Inferior parietal cortex (tissue), 1 donor: ENCODE measurements at regions not wholly inside any gene's neighbourhood (a gene's known extent, or its start where the extent isn't known, plus 50 kb on each side); places are given as distances from the start of the nearest gene placed in this dataset.
"Not testable (repeated sequence)": the region's sequence is repeated elsewhere in the genome, so short reads cannot be mapped to it uniquely, and the experiment has no call there.

ENCODE experiments used
- DNase-seq: peaks from one replicate; pipeline ENCODE4 v3.0.0-alpha.2; 2016; ENCODE audit errors: extremely low spot score

DNA sequence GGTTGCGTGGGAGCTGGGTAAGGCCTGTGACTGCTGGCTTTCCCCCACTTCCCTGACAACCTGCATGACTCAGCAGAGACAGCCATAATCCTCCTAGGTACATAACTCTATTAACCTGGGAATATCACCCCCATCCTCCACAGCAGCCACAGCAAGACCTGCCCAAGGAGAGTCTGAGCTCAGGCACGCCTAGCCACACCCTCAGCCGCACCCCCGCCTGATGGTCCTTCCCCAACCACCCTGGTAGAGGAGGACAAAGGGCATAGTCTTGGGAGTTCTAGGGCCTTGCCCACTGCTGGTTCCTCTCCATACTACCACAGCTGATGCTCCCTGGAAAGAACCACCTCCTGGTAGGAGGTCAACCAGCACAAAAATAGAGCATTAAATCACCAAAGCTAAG, 965.4 kb downstream of the TSN start:
- DNase-seq, result not testable (repeated sequence)

DNA sequence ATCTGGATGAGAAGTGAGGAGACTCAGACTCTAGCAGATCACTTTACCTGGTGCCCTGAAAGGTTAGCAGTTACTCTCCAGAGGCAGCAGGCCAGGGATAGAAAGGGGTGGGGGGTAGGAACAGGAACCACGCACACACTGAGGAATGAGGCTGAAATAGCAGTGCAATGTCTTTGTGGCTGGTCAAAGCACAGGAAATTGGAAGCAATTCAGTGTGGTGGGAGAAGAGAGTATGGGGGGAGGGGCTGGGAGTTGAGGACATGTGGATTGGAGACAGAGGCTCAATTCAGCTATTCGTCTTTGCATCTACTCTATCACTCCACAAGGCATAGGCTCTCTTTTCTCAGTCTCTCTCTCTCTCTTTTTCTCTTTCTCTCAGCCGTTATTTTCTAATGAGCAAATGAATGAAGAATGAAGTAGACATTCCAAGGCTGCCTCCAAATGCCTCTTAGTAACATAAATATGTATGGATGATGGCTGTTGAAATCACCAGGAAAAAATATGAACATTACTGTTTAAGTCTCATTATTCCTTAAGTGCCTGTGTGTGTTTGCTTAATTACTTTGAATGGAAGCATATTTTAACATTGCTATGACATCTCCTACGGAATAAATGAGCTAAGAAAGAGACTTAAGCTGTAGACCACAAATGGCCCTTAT, 979.4 kb downstream of the TSN start:
- DNase-seq, result no peak

- no peak for DNase-seq
Observed at GRCh38 chr2:122736279-122736678, 980.8 kb downstream of the TSN start.

- DNase-seq, result no peak
Observed at GRCh38 chr2:122737429-122738077, 982.1 kb downstream of the TSN start.

- no peak for DNase-seq
Observed at GRCh38 chr2:122739732-122740593, 984.5 kb downstream of the TSN start.

DNA sequence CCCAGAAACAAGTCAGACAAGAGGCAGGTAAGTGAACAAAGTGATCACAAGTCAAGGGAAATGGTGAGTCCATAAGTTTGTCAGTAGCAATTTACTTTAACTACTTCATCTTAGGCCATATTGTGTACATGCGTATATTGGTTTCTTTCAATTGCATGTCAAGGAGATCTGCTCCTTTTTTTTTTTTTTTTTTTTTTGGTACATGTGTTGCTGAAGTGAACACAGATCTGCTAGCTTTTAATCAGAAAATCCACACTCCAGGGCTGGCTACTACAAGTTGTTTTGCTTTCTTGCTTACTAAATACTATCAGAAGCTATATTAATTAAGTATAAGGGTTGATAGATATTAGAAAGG, 985.1 kb downstream of the TSN start:
- no peak for DNase-seq

GRCh38 chr2:122741403-122741802, 986.0 kb downstream of the TSN start:
- no peak for DNase-seq

GRCh38 chr2:122743021-122743675, 987.7 kb downstream of the TSN start:
- DNase-seq, result no peak

- DNase-seq, result no peak
Observed at GRCh38 chr2:122745603-122746002, 990.2 kb downstream of the TSN start.

- DNase-seq, result no peak
Observed at GRCh38 chr2:122747670-122748069, 992.2 kb downstream of the TSN start.

- DNase-seq, result no peak
Observed at GRCh38 chr2:122748552-122749011, 993.1 kb downstream of the TSN start.

DNA sequence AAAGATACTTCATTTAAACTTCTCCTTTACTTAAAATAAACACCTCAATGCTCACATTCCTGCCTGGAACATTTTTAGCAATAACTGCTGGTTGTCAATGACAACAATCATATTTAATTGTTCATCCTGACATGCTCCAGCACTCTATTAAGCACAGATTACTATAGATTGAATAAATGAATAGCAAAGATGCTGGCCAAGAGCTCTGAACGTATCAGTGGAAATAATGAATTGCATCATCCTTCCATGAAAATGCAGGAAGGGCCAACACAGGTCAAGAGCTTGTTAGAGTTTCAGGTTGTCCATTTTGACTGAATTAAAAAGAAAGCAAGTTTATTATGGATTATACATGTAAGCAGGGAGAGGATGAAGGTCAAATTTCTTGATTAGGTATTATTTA, 994.0 kb downstream of the TSN start:
- no peak for DNase-seq

- no peak for DNase-seq
Observed at GRCh38 chr2:122750095-122750494, 994.6 kb downstream of the TSN start.

GRCh38 chr2:122750808-122751207, 995.4 kb downstream of the TSN start:
- no peak for DNase-seq

- no peak for DNase-seq
Observed at GRCh38 chr2:122753336-122753735, 997.9 kb downstream of the TSN start.

DNA sequence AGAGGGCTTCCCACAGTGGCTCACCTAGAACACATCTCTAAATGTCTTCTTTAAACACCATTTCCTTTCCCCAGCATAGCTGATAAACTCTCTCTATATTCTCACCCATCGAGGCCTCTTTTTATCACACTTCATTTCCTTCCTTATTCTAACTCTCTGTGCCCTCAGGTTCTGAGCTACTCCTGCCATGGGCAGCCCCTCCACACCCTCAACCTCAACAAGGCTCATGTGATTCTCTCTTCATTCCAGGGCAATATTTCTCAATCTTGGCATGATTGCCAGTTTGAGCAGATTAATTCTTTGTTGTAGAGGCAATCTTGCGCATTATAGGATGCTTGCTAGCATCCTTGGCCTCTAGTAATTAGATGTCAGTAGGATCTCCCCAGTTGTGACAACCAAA, 999.1 kb downstream of the TSN start:
- DNase-seq, result no peak

- no peak for DNase-seq
Observed at GRCh38 chr2:122755281-122755780, 999.9 kb downstream of the TSN start.

DNA sequence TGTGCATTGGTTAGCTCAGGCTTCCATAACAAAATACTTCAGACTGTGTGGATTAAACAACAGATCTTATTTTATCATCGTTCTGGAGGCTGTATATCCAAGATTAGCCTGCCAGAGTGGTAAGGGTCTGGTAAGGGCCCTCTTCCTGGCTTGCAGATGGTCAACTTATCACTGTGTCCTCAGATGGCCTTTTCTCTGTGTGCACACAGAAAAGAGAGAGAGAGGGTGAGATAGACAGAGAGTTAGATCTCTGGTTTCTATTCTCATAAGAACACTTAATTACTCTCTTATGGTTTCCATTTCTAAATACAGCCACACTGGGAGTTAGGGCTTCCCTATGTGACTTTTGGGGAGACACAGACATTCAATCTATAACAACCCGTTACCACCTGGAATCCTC, 1003.5 kb downstream of the TSN start:
- DNase-seq, result no peak

GRCh38 chr2:122764014-122764413, 1008.6 kb downstream of the TSN start:
- no peak for DNase-seq

DNA sequence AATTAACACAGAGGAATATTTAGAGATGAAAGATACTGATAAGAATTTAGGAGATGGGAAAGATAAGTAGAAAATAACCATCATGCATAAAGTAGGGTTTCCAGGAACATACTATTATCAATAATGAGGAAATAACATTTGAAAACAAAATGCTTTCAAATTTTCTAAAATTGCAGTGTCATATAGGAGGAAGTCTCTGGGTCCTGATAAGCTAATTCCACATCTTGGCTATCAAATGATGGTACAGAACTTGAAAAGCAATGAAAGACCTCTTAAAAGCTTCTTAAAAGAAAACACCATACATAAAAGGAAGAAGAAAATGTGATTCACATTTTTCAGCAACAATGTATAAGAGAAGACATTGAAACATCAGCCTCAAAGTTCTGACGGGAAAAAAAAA, 1024.8 kb downstream of the TSN start:
- no peak for DNase-seq

- DNase-seq, result no peak
Observed at GRCh38 chr2:122794100-122794499, 1038.6 kb downstream of the TSN start.

- DNase-seq, result no peak
Observed at GRCh38 chr2:122795763-122796162, 1040.3 kb downstream of the TSN start.
